ENCODE measurements at regions not wholly inside any gene's neighbourhood (a gene's known extent, or its start where the extent isn't known, plus 50 kb on each side); places are given as distances from the start of the nearest gene placed in this dataset.
"Not testable (repeated sequence)": the region's sequence is repeated elsewhere in the genome, so short reads cannot be mapped to it uniquely, and the experiment has no call there.

GRCh38 chrX:1045680-1046314 lies 166.7 kb downstream of the CRLF2 start:
- Mint-ChIP-seq H3K4me3 (no peak overlapping the region), H3K27ac (no peak overlapping the region), H3K36me3 (no peaks in the 10 kb centered on the region), H3K4me1 (no peaks in the 10 kb centered on the region), H3K9me3 (peaks cover 8% of the 10 kb centered on the region), H3K27me3 (ENCODE audit: low read depth) (no peaks in the 10 kb centered on the region)
- no peak for TF ChIP-seq CTCF (IDR thresholded peaks at IDR 0.05; ENCODE audit: unreplicated experiment)
- no peak for DNase-seq (ENCODE audit: low spot score in 2 of 2, unreplicated experiment in 2 of 2)

- Mint-ChIP-seq H3K36me3 (no peaks in the 10 kb centered on the region), H3K4me3 (no peak overlapping the region), H3K27ac (no peak overlapping the region), H3K4me1 (no peaks in the 10 kb centered on the region), H3K27me3 (ENCODE audit: low read depth) (no peaks in the 10 kb centered on the region), H3K9me3 (peaks cover 16% of the 10 kb centered on the region)
- TF ChIP-seq CTCF (IDR thresholded peaks at IDR 0.05; ENCODE audit: unreplicated experiment), result no peak
- DNase-seq (ENCODE audit: low spot score in 2 of 2, unreplicated experiment in 2 of 2), result no peak
Observed at GRCh38 chrX:1041091-1041490, 171.4 kb downstream of the CRLF2 start.

- not testable (repeated sequence) for H3K36me3 Mint-ChIP-seq; DNase-seq (ENCODE audit: low spot score in 2 of 2, unreplicated experiment in 2 of 2); H3K4me3 Mint-ChIP-seq; H3K27me3 Mint-ChIP-seq (ENCODE audit: low read depth); H3K27ac Mint-ChIP-seq; H3K4me1 Mint-ChIP-seq
- peaks cover 14% of the 10 kb centered on the region for H3K9me3 Mint-ChIP-seq
Observed at GRCh38 chrX:1035931-1036330, 176.5 kb downstream of the CRLF2 start.

- no peak overlapping the region for H3K27ac Mint-ChIP-seq
- peaks cover 6% of the 10 kb centered on the region for H3K27me3 Mint-ChIP-seq (ENCODE audit: low read depth)
- H3K36me3 Mint-ChIP-seq, result no peaks in the 10 kb centered on the region
- DNase-seq (ENCODE audit: low spot score in 2 of 2, unreplicated experiment in 2 of 2), result no peak
- no peaks in the 10 kb centered on the region for H3K4me1 Mint-ChIP-seq
- H3K4me3 Mint-ChIP-seq, result no peak overlapping the region
- no peak for TF ChIP-seq CTCF (IDR thresholded peaks at IDR 0.05; ENCODE audit: unreplicated experiment)
- peaks cover 12% of the 10 kb centered on the region for H3K9me3 Mint-ChIP-seq
Observed at GRCh38 chrX:1035206-1035605, 177.2 kb downstream of the CRLF2 start.

DNA sequence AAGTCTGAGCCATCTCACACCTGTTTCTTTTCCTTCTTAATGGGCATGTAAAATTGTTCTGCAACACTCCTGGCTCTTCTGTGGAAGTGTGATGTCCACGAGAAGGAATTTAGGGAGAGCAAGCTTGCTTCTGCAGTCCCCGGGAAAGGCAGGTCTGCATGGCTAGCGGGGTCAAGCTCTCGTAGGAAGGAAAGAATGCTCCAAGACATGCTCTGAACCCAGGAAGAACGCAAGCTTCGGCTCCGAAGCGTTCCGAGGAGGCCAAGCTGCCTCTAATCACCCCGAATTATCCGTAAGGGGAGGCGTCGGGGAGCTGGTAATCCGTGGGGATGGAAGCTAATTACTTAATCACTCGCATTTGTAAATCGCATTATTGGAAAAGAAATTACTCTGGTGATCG lies 177.7 kb downstream of the CRLF2 start:
- no peaks in the 10 kb centered on the region for H3K36me3 Mint-ChIP-seq
- no peak for TF ChIP-seq CTCF (IDR thresholded peaks at IDR 0.05; ENCODE audit: unreplicated experiment)

DNA sequence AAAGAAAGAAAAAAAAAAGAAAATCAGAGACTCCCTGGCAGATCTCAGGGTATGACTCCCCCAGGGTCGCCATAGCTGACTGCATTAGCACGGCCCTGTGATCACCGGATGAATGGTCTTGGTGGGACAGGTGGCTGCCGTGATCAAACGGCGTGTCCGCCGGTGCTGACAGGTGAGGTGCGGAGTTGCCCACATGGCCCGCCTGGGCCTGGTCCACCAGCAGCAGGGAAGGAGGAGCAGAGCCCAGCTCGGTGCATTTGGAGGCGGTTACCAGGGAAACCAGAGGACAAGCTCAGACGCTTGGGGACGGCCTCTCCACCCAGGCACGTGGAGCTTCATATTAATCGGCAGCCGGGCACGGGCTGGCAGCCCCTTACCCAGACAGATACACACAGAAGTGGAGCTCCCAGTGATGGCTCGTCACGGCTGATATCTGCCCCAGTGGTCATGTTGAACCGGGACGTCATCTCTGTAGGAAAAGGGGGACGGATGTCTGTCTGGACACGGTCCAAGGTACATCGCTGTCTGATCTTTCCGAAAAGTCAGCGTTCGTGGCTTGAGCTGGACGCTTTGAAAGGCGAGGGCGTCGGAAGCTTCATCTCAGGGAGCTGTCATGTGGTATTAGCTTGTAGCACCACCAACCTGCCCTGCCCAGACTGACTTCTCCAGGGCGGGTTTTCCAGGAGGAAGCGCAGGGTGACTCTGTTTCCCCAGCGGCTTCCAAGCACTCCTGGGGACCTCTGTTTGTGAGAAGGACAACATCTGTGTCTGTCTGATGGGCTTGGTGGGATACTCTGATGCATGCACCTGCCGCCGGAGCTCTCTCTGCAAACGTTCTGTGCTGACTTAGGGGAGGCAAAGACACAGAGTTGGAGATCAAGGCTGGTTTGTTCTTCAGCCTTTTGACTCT lies 180.7 kb downstream of the CRLF2 start:
- no peaks in the 10 kb centered on the region for H3K36me3 Mint-ChIP-seq
- no peak overlapping the region for H3K4me3 Mint-ChIP-seq
- no peak for TF ChIP-seq CTCF (IDR thresholded peaks at IDR 0.05; ENCODE audit: unreplicated experiment)
- no peaks in the 10 kb centered on the region for H3K4me1 Mint-ChIP-seq
- peaks cover 11% of the 10 kb centered on the region for H3K27me3 Mint-ChIP-seq (ENCODE audit: low read depth)
- no peak for DNase-seq (ENCODE audit: low spot score in 2 of 2, unreplicated experiment in 2 of 2)
- H3K9me3 Mint-ChIP-seq, result peaks cover 4% of the 10 kb centered on the region
- H3K27ac Mint-ChIP-seq, result no peak overlapping the region

More for the DNA sequence above, 177.7 kb downstream of the CRLF2 start:
- H3K4me3 Mint-ChIP-seq, result no peak overlapping the region
- peaks cover 7% of the 10 kb centered on the region for H3K9me3 Mint-ChIP-seq
- no peak for DNase-seq (ENCODE audit: low spot score in 2 of 2, unreplicated experiment in 2 of 2)
- H3K27me3 Mint-ChIP-seq (ENCODE audit: low read depth), result peaks cover 6% of the 10 kb centered on the region
- H3K27ac Mint-ChIP-seq, result no peak overlapping the region
- no peaks in the 10 kb centered on the region for H3K4me1 Mint-ChIP-seq
